ENCODE measurements at regions not wholly inside any gene's neighbourhood (a gene's known extent, or its start where the extent isn't known, plus 50 kb on each side); places are given as distances from the start of the nearest gene placed in this dataset.

GRCh38 chr7:73964786-73965185 is 63.2 kb upstream of the ELN start:
- no peak for DNase-seq

- no peak for DNase-seq
Observed at GRCh38 chr7:73966062-73966940, 61.7 kb upstream of the ELN start.

- no peak for DNase-seq
Observed at GRCh38 chr7:73966941-73967831, 60.8 kb upstream of the ELN start.

GRCh38 chr7:73967832-73968290 is 60.1 kb upstream of the ELN start:
- DNase-seq, result no peak

- no peak for DNase-seq
Observed at GRCh38 chr7:73968487-73968886, 59.5 kb upstream of the ELN start.

GRCh38 chr7:73969991-73970390 is 58.0 kb upstream of the ELN start:
- DNase-seq, result no peak

- no peak for DNase-seq
Observed at GRCh38 chr7:73970801-73971229, 57.2 kb upstream of the ELN start.

GRCh38 chr7:73971322-73971703 is 56.7 kb upstream of the ELN start:
- no peak for DNase-seq

GRCh38 chr7:73971704-73972341 is 56.1 kb upstream of the ELN start:
- DNase-seq, result no peak

GRCh38 chr7:73972614-73973013 is 55.4 kb upstream of the ELN start:
- no peak for DNase-seq

- no peak for DNase-seq
Observed at GRCh38 chr7:73973091-73973490, 54.9 kb upstream of the ELN start.

GRCh38 chr7:73974101-73974947 is 53.6 kb upstream of the ELN start:
- DNase-seq, result no peak

- no peak for DNase-seq
Observed at GRCh38 chr7:73974948-73975926, 52.7 kb upstream of the ELN start.

- DNase-seq, result peak; percentile 76
Observed at GRCh38 chr7:73976761-73977618, 51.0 kb upstream of the ELN start.

- DNase-seq, result no peak
Observed at GRCh38 chr7:73977619-73978618, 50.1 kb upstream of the ELN start.

All from fibroblast of skin of scalp (primary cell).